ENCODE measurements at regions not wholly inside any gene's neighbourhood (a gene's known extent, or its start where the extent isn't known, plus 50 kb on each side); places are given as distances from the start of the nearest gene placed in this dataset.
A peak's percentile ranks its signal among the peaks of the same experiment; 100 is the strongest.

GRCh38 chr7:81079746-81080145 is 160.9 kb upstream of the SEMA3C start:
- Histone ChIP-seq H3K4me3 (ENCODE audit: control insufficient read depth in 2 of 3, extremely low read depth in 1 of 3, insufficient read depth in 2 of 3, low read depth in 1 of 3, low read length in 3 of 3) (no peak overlapping the region), H3K36me3 (ENCODE audit: control insufficient read depth in 2 of 2, extremely low read depth in 1 of 2, insufficient read depth in 2 of 2, low read length in 2 of 2) (no peaks in the 10 kb centered on the region), H3K9me3 (ENCODE audit: control insufficient read depth, low read depth, low read length) (peaks cover 7% of the 10 kb centered on the region), H3K9ac (ENCODE audit: control insufficient read depth, extremely low read depth, insufficient read depth, low read length) (no peak overlapping the region), H3K79me2 (ENCODE audit: control insufficient read depth, insufficient read depth, low read length) (no peaks in the 10 kb centered on the region), H3K4me2 (ENCODE audit: control insufficient read depth, extremely low read depth, insufficient read depth, low read depth, low read length) (no peak overlapping the region), H4K20me1 (ENCODE audit: control insufficient read depth, extremely low read depth, insufficient read depth, low read length) (no peaks in the 10 kb centered on the region), H2AFZ (ENCODE audit: control insufficient read depth, low read length) (no peak overlapping the region), H3K4me1 (ENCODE audit: control insufficient read depth, extremely low read depth, insufficient read depth, low read length) (peaks cover 13% of the 10 kb centered on the region), H3K9me1 (ENCODE audit: control insufficient read depth, extremely low read depth, insufficient read depth, low read length) (no peaks in the 10 kb centered on the region), H3K27me3 (ENCODE audit: control insufficient read depth, extremely low read depth, insufficient read depth, low read length) (no peaks in the 10 kb centered on the region), H3K27ac (ENCODE audit: control insufficient read depth, insufficient read depth, low read length) (no peak overlapping the region)
- TF ChIP-seq EZH2 (IDR thresholded peaks at IDR 0.05; ENCODE audit: low read length) (no peak), CTCF (optimal IDR thresholded peaks at IDR 0.05 in 1 of 3, IDR thresholded peaks at IDR 0.05 in 1 of 3, conservative IDR thresholded peaks at IDR 0.05 in 1 of 3; ENCODE audit: extremely low read depth in 1 of 3, insufficient read depth in 2 of 3, low read length in 3 of 3) (no peak)
- DNase-seq (ENCODE audit: low read depth, low spot score), result no peak
- dilution Hi-C loops (cut with MboI; ENCODE audit: extremely low pct_ligation_motif_present, low sequenced_read_pairs), result no loop called here
- peak; percentile 79 for FAIRE-seq

GRCh38 chr7:81075150-81075549 is 156.3 kb upstream of the SEMA3C start:
- Histone ChIP-seq H3K27ac (ENCODE audit: control insufficient read depth, insufficient read depth, low read length) (peak overlapping the region; percentile 95), H2AFZ (ENCODE audit: control insufficient read depth, low read length) (peak overlapping the region; percentile 66), H3K9ac (ENCODE audit: control insufficient read depth, extremely low read depth, insufficient read depth, low read length) (peak overlapping the region; percentile 68), H3K36me3 (ENCODE audit: control insufficient read depth in 2 of 2, extremely low read depth in 1 of 2, insufficient read depth in 2 of 2, low read length in 2 of 2) (no peaks in the 10 kb centered on the region), H3K4me3 (ENCODE audit: control insufficient read depth in 2 of 3, extremely low read depth in 1 of 3, insufficient read depth in 2 of 3, low read depth in 1 of 3, low read length in 3 of 3) (peak overlapping the region in 2 of 3 experiments; percentile 5 to 6), H3K79me2 (ENCODE audit: control insufficient read depth, insufficient read depth, low read length) (no peaks in the 10 kb centered on the region), H3K27me3 (ENCODE audit: control insufficient read depth, extremely low read depth, insufficient read depth, low read length) (no peaks in the 10 kb centered on the region), H3K4me1 (ENCODE audit: control insufficient read depth, extremely low read depth, insufficient read depth, low read length) (peaks cover 32% of the 10 kb centered on the region), H4K20me1 (ENCODE audit: control insufficient read depth, extremely low read depth, insufficient read depth, low read length) (no peaks in the 10 kb centered on the region), H3K4me2 (ENCODE audit: control insufficient read depth, extremely low read depth, insufficient read depth, low read depth, low read length) (peak overlapping the region; percentile 89), H3K9me1 (ENCODE audit: control insufficient read depth, extremely low read depth, insufficient read depth, low read length) (no peaks in the 10 kb centered on the region), H3K9me3 (ENCODE audit: control insufficient read depth, low read depth, low read length) (peaks cover 9% of the 10 kb centered on the region)
- TF ChIP-seq CTCF (optimal IDR thresholded peaks at IDR 0.05 in 1 of 3, IDR thresholded peaks at IDR 0.05 in 1 of 3, conservative IDR thresholded peaks at IDR 0.05 in 1 of 3; ENCODE audit: extremely low read depth in 1 of 3, insufficient read depth in 2 of 3, low read length in 3 of 3) (peak; percentile 32 to 57 (median 50)), EZH2 (IDR thresholded peaks at IDR 0.05; ENCODE audit: low read length) (no peak)
- peak; percentile 32 for DNase-seq (ENCODE audit: low read depth, low spot score)
- peak; percentile 97 for FAIRE-seq
- dilution Hi-C loops (cut with MboI; ENCODE audit: extremely low pct_ligation_motif_present, low sequenced_read_pairs), result no loop called here
